Kidney (tissue), 13 donors: ENCODE measurements at regions not wholly inside any gene's neighbourhood (a gene's known extent, or its start where the extent isn't known, plus 50 kb on each side); places are given as distances from the start of the nearest gene placed in this dataset.

Source experiments
- DNase-seq, 5 donors: peaks; one replicate each; pipeline ENCODE4 v3.0.0-alpha.2; 2013 to 2020
- FAIRE-seq: peaks from 2 replicates; lab custom pipeline; 2012; peaks lifted over from hg19 to GRCh38; lab: Jason Lieb, UNC
- H3K27ac ChIP-seq, 2 donors: one replicate each; pipeline ENCODE4 v1.7.0; 2013; ENCODE audit warnings: low read depth in 2 of 2, low read length in 2 of 2, inconsistent platforms in 1 of 2
- H3K27me3 ChIP-seq: one replicate; pipeline ENCODE4 v1.7.1; 2013; ENCODE audit warnings: low read length, inconsistent platforms; ENCODE audit not compliant: control insufficient read depth, insufficient read depth
- H3K36me3 ChIP-seq, 3 donors: one replicate each; pipeline versions ENCODE4 v1.7.0 to v1.7.1; 2013; ENCODE audit warnings: low read length in 3 of 3, control low read depth in 1 of 3, inconsistent platforms in 1 of 3; ENCODE audit not compliant: insufficient read depth in 3 of 3, control insufficient read depth in 2 of 3
- H3K4me1 ChIP-seq, 3 donors: one replicate each; pipeline versions ENCODE4 v1.7.0 to v1.7.1; 2013; ENCODE audit warnings: low read length in 3 of 3, inconsistent platforms in 1 of 3, low read depth in 1 of 3; ENCODE audit not compliant: control insufficient read depth in 2 of 3, insufficient read depth in 2 of 3
- H3K4me3 ChIP-seq, 3 donors: one replicate each; pipeline versions ENCODE4 v1.7.0 to v1.8.1; 2013; ENCODE audit warnings: low read length in 3 of 3, control low read depth in 1 of 3, inconsistent platforms in 1 of 3
- H3K9ac ChIP-seq, 3 donors: one replicate each; pipeline versions ENCODE4 v1.7.0 to v1.7.1; 2013; ENCODE audit warnings: low read length in 3 of 3, control low read depth in 1 of 3, inconsistent platforms in 1 of 3
- H3K9me3 ChIP-seq, 3 donors: one replicate each; pipeline versions ENCODE4 v1.7.0 to v1.7.1; 2013; ENCODE audit warnings: low read length in 3 of 3, control low read depth in 1 of 3, inconsistent platforms in 1 of 3; ENCODE audit not compliant: control insufficient read depth in 2 of 3, insufficient read depth in 1 of 3
- CTCF ChIP-seq: IDR thresholded peaks from 3 replicates; pipeline ENCODE4 v1.5.1; 2012; ENCODE audit warnings: mild to moderate bottlenecking, moderate library complexity, borderline replicate concordance; ENCODE audit not compliant: insufficient read depth; ENCODE audit errors: extremely low read depth
- intact Hi-C: fragments of 100-400 bp; cut with DNase I; formaldehyde crosslinking; loops from one replicate; pipeline ENCODE4 v1.11.1; 2022
- donor health status: control.
- donor health status: control.
- donor health status: control.
- donor health status: control.
- donor health status: control.
- donor health status: DM: yes; HTN: yes; CAD: no.
- donor health status: Normal renal cell carcinoma (clear cell type).

DNA sequence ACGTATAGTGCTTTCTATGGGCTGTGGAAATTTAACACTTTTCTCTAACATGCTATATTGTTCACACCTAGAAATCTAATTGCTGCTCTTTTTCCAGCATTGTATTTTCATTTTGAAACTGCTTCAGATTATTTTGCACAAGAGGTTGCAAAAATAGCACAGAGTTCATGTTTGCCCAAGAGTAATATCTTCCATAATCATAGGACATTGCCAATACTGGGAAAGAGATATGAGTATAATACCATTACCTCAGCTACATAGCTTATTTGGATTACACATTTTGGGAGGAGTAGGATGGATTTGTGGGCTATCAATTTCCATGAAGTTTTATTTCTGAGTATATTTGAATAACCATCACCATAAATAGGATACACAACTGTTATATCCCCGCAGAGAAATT is 717.1 kb downstream of the CDH9 start:
- Histone ChIP-seq H3K4me1 (no peaks in the 10 kb centered on the region), H3K9ac (no peak overlapping the region), H3K27me3 (no peaks in the 10 kb centered on the region), H3K4me3 (no peak overlapping the region), H3K36me3 (no peaks in the 10 kb centered on the region), H3K9me3 (no peaks in the 10 kb centered on the region), H3K27ac (no peak overlapping the region)
- no peak for FAIRE-seq
- no peak for DNase-seq
- intact Hi-C loops: no loop called here
- no peak for TF ChIP-seq CTCF

- Histone ChIP-seq H3K27ac (no peak overlapping the region), H3K27me3 (no peaks in the 10 kb centered on the region), H3K9ac (no peak overlapping the region), H3K4me1 (no peaks in the 10 kb centered on the region), H3K9me3 (no peaks in the 10 kb centered on the region), H3K36me3 (no peaks in the 10 kb centered on the region), H3K4me3 (no peak overlapping the region)
- FAIRE-seq: no peak
- no peak for TF ChIP-seq CTCF
- intact Hi-C loops: no loop called here
- DNase-seq: no peak
These were observed 728.0 kb downstream of the CDH9 start for GRCh38 chr5:26310415-26310814.

DNA sequence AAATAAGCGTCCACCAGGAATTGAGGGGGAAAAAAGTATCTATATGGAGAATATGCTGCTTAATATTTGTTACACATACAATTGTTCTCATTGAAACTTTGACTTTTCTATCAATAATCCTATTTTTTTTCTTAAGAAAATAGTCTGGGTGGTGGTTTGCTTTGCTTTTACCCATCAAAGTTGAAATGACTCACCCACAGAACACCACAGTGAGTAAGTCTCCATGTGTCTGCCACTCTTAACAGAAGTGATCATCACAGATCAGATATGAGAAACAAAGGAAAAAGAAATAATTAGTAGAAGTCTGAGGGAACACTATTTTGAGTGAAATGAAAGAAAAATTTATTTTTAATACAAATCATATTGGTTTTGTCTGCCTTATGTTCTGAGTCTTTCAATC is 742.8 kb downstream of the CDH9 start:
- Histone ChIP-seq H3K9me3 (no peaks in the 10 kb centered on the region), H3K27ac (no peak overlapping the region), H3K4me1 (no peaks in the 10 kb centered on the region), H3K36me3 (no peaks in the 10 kb centered on the region), H3K4me3 (no peak overlapping the region), H3K27me3 (no peaks in the 10 kb centered on the region), H3K9ac (no peak overlapping the region)
- TF ChIP-seq CTCF: no peak
- DNase-seq (no peak), FAIRE-seq (no peak)
- intact Hi-C loops: no loop called here

DNA sequence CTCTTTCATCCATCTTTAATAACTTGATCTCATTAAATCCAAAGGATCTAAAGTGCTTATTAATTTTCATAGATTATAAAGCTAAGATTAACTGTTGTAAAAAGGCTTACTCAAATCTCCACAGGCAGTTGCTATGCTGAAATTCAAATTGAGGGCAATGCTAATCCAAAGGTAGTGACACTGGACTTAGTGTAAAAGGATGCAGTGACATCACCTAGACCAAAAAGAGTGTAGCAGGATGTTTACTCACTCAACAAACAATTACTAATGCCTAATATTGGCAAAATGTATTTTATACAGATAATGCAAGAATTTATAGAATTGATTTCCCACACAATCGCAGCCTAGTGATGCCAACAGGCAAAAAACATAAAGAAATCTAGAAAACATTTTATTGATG is 756.2 kb downstream of the CDH9 start:
- Histone ChIP-seq H3K4me1 (no peaks in the 10 kb centered on the region), H3K27ac (no peak overlapping the region), H3K9me3 (no peaks in the 10 kb centered on the region), H3K9ac (no peak overlapping the region), H3K36me3 (no peaks in the 10 kb centered on the region), H3K27me3 (no peaks in the 10 kb centered on the region), H3K4me3 (no peak overlapping the region)
- intact Hi-C loops: no loop called here
- TF ChIP-seq CTCF: no peak
- no peak for FAIRE-seq
- no peak for DNase-seq
